NCI-H1092 treated with DMSO at 0.1 percent for 48 hours (cell line): ENCODE measurements at regions not wholly inside any gene's neighbourhood (a gene's known extent, or its start where the extent isn't known, plus 50 kb on each side); places are given as distances from the start of the nearest gene placed in this dataset.
A peak's percentile ranks its signal among the peaks of the same experiment; 100 is the strongest.
"Not testable (repeated sequence)": the region's sequence is repeated elsewhere in the genome, so short reads cannot be mapped to it uniquely, and the experiment has no call there.

Experiments used
- DNase-seq: peaks from one replicate; lab custom pipeline; 2025; lab: John Stamatoyannopoulos, UW

DNA sequence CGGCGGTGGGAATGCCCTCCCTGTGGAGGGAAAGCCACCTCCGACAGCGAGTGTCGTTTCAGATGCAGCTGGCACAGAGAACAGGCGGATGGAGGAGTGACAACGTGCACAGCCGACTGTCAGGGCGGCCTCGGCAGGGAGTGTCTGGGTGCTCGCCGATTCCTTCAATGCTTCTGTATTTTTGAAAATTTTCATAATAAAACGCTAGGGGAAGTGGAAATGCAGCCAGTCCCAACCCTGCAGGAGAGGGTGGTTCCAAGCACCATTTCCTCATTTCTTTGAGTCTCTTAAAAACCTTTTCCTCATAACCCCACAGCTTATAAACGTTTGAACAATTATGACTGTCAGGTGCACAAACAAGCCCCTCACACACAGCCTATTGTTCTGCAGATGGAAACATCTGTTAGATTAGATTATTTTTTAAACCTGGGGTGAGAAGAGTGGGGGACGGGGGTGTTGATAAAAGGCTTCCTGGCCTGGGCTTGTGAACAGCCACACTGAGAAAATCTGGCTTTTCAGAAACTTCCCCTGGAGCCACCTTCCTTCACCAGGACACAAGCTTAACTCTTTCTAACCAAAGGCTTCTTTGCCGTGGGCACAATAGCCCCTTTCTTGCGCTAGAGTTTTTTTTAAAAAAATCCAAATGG is 228.9 kb downstream of the ANKRD60 start:
- DNase-seq, result no peak

DNA sequence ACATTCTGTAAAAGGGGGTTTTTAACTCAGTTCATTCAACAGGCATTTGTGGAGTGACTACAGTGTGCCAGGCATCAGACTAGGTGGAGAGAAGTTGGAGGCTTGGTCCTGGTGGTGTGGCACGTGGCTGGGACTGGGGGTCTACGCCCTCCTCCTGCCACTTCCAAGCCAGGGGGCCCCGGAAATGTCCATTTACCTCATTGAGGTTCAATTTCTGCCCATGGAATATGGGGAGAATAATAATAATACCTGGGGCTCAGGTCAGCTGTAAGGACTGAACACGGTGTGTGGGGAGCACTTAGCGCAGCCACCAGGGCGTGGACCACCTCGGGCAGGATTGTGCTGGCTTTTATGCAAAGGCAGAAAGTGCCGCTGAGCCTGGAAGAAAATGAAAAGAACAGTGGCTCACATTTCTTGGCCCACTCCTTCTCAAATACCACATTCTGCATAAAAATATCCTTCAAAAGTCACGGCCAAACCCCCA is 229.4 kb downstream of the ANKRD60 start:
- DNase-seq, result no peak

DNA sequence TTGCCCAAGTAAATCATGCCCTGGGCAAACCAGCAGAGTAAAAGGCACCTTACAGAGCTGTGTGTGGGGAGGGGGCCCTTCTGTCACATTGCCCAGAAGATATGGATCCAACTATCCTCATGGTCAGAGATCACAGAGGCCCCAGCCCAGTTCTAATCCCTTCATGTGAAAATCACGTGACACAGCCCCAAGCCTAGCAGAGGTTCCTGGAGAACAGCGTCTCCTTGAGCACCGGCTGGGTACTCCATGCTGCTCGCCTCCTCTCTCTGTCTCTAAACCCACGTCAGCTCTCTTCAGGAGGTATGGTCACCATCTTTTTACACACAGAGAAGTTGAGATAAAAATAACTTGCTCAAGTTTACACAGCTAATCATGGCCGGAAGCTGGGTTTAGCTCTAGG is 230.2 kb downstream of the ANKRD60 start:
- no peak for DNase-seq

DNA sequence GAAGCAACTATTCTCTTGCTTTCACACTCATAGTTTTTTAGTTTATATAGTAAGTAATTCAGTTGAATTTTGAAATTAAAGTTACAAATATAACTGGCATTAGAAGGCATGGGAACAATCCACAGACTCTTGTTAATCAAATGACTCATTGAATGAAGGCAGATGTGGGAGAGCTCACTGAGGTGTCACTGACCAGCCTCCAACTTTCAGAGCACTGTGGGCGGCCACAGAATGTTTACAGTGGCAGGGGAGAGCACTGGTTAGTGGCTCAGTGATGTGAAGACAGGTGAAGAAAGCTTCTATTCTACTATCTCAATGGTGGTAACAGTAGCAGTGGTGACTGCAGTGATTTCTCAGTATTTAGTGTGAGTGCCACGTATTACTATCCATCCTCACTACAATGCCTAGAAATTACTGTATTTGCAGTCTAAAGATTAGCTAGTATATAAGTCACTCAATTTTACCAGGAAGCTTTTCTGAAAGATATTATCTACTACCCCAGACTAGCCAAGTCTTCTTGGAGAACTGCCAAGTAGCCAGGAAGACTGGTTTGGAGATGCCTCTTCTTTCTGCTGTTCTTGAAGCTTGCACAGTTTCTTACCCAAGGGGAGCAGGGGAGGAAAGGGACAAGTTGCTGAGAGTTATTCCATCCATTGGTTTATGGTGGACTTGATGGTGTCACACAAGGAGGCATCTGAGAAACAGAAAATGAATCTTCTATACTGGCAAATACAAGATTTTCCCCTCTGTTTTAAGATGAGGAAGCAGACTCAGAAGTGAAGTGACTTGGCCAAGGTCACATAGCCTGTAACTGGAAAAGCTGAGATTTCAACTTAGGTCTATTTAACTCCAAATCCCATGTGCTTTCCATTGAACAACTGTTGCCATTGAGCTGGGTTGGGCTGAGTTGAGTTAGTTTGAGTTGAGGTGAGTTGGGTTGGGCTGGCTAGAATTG is 231.2 kb downstream of the ANKRD60 start:
- DNase-seq, result no peak

DNA sequence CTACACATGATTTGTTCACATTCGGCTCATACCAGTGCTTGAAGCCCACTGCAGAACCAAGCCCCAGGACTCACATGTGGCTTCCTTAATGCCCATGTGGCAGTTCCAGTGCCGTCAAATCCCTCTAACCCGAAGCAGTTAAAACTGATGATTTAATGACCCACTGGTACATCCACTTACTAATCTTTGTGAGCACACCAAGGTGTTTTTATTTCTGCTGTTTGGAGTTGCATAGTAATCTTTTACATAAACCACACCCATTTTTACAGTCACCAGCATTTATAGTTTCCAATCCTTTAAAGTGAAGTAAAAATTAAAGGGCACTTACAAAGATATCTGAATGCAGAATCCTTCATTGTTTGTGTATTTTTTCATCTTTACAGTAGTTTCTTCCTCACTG is 232.0 kb downstream of the ANKRD60 start:
- no peak for DNase-seq

DNA sequence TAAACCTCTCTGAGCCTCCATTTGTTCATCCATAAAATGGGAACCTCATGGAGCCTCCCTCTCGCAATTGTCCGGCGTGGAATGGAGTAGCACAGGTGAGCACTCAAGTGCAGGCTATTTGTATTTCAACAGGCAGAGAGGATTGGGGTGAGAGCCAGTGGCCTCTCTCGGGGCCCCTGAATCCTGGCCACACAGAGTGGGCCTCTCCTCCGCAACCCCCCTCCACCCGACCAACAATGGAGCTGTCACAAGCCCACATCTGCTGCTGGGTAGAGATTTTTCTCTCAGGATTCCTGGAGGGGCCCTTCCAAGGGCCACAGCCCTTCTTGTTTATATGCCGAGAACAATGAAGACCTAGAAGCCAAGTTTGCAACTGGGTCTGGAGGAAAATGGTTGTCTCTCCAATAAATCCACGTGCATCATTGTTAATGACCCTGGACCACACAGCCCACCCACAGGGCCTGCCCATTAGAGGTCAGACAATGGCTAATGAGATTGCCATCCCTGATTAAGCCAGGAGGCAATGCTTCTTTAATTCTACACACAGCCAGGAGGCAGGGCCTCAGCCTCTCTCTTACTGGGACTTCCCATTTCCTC is 233.0 kb downstream of the ANKRD60 start:
- DNase-seq, result no peak

DNA sequence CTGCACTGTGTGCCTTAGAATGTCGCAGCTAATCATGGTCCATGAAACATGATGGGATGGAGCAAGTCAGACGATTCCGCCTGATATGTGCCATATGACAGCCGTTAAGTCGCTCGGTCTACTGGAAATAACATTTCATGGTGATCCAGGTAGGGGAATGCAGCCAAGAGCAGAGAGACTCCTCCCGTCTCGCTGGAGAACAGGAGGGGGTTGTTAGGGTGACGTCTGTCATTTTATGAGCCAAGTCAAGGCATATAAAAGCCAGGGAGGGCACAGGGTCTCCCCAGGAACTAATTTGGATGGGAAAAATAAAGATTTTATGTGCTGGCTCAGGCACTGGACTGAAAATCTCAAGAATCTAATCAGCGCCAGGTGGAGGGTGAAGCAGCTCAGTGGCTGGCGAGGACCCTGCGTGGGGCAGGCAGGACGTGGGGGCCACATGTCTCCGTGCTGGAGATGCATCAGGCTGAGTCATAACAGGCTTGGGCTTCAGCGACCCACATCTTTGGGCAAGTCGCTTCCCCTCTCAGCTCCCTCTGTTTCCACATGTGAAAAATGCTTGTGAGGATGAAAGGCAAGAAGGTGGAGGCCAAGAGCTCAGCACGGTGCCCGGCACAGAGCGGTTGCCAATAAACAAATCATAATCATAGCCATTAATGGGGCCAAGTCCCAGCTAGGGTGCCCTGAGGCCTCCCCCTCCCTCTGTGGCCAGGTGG is 234.6 kb downstream of the ANKRD60 start:
- DNase-seq, result peak; percentile 26

DNA sequence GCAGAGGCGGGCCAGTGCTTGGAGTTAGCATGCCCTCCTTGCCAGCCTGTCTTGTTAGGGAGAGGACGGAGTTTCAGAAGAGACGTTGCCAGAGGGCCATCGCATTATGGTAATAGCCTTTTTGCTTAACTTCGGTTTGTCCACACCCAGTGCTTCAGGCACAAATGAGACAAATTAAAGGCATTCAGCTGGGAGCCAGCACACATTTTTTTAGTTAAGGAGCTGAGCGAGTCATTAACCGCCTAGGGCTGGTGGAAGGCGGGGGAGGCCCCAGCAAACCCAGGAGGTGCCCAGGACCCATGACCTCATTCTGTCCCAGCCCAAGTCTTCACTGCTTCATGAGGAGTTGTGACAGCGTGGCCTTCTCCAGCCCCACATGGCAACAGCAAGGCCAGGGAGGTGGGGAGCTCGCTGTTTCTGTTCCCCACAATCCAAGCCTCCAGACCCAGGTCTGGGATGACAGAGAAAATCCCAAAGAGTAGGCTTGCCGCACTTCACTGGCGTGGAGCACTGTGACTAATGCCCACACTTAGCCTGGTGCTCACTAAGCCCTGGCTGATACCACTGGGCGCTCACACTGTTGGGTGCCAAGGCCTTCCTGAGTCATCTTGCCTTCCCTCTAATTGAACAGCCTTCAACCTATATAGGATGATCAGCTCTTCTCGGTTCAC is 237.1 kb downstream of the ANKRD60 start:
- DNase-seq, result no peak

DNA sequence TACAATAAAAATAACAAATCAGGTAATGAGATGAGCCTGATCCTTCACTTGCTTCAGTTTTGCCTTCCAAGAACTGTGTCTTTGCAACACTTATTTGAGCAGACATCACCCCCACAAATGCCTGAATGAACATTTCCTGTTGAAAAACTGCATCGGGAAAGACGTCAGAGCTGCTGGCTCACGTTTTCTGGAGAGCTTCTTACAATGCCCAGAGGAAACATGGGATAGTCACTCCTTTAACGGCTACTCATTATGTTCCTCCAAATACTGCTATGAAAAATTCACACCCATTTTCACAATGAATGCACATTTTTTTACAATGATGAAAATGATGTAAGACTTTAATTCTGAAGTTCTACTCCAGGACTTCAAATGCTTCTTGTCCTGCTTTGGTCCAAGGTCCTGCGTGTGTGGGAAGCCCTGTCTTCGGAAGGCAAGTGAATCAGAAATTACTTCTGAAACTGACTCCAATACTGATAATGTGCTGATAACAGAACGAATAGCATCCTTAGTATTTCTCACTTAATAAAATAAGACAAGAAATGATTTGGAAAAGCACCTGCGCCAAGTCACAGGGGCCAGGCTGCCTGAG is 238.0 kb downstream of the ANKRD60 start:
- DNase-seq, result no peak

DNA sequence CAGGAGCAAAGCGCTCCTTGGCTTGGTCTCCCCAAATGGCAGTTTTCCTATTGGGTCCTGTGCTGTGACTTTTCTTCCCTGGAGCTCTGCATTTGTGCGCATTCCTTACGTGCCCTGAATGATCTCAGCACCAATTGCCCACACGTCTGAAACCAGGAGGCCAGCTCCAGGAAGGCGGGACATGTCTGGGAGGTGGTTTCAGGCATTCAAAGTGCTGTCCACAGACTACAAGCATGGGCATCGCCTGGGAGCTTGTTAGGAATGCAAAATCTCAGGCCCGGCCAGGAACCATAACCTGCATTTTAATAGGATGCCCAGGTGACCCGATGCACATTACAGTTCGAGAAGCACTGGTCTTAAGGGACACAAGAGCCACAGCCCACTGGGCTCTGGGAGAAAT is 239.6 kb downstream of the ANKRD60 start:
- DNase-seq, result no peak

DNA sequence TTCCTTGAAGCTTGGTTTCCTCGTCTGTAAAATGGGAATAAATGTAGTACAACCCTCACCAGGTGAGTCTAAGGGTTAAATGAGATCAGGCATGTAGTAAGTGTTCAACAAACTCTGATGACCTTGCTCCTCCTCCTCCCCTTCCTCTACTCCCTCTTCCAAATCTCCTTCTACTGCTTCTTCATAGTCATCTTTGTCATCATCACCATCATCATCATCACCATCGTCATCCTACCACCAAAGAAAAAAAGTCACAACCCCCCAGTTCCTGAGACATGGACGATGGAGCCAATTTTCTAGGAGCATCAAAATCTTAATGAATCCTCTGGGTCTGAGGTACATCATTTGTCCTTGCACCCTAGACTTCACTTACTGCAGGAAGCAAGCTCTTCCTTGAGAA is 240.0 kb downstream of the ANKRD60 start:
- no peak for DNase-seq

DNA sequence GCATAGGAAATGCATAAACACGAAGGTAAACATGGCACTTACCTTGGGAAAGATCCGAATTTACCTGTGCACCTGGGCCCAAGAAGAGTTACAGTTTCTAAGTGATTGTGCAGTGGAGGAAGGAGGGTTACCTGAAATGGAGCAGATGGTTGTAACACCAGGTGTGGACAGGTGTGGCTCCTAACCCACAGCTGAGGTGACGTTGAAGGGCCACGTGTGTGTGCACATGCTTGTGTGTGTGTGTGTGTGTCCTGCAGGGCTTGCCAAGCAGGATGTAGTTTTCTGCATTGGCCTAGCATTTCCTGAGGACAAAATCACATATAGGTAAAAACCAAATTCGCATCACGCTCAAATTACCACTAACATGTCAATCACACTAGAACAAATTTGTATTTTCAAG is 240.8 kb downstream of the ANKRD60 start:
- no peak for DNase-seq

DNA sequence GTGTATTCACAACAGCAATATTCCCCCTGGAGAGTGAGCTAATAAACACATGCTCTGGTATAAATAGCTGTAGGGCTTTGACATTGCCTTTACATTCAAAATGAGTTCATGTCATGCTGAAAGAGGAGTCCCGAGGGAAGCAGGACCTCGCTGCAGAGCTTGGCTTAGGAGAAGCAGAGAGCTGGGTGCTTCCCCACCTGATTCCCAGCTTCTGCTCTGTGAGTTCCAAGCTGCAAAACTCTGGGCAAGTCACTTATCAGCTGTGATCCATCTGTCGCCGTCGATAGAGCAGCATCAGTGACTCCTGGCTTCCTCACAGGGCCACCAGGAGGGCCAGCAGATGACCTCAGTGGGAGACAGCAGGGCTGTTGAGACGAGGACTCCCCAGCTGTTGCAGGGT is 241.8 kb downstream of the ANKRD60 start:
- DNase-seq, result no peak

DNA sequence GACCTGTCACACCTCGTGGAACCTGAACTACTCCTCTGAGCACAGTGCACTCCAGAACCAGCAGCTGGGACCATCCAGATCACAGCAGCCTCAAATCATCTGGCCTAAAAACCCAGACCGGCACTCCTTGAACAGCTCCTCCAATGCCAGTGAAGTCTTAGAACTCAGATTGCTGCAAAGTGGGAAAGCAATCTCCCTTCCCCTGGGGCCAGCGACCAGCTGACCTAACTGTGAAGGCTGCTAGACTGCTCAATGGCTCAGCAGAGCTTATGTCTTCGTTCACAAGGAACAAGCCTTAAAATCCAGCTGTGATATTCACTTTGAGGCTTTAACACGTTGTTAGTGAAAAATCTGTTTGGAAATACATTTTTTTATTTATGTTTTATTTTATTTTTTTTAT is 243.2 kb downstream of the ANKRD60 start:
- no peak for DNase-seq

DNA sequence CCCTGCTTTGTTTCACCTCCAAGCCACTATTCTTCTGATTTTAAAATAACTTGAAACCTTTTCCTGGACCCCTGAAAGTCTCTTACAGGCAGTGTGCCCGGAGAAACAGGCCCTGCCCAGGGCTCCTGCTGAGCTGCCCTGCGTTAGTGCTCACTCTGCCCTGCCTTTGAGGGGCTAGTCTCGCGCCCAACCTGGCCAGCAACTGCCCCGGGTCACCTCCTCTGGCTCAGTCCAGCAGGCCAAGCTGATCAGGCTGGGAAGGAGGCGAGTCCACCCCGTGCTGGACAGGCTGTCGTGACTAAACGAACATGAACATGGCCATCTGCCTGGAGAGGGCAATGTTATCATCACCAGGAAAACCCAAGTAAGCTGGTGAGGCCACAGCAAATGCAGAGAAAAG is 245.4 kb downstream of the ANKRD60 start:
- no peak for DNase-seq

DNA sequence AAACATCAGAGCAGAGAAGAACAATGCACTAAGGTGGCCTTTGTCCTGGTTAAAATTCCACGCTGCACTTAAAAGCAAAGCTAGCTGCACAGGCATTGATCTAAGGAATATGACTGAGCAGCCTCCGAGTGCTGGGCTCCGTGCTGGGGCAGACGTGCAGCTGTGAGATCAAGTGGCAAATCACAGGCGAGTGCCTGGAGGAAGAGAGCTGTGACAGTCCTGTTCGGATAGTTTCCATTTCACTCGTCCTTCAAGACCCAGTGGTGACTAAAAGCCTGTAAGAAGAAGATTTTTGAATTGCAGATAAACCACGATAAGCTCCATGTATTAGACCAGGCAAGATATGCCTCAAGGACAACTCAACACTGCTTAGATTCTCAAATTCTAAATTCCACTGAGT is 247.9 kb downstream of the ANKRD60 start:
- DNase-seq, result no peak

DNA sequence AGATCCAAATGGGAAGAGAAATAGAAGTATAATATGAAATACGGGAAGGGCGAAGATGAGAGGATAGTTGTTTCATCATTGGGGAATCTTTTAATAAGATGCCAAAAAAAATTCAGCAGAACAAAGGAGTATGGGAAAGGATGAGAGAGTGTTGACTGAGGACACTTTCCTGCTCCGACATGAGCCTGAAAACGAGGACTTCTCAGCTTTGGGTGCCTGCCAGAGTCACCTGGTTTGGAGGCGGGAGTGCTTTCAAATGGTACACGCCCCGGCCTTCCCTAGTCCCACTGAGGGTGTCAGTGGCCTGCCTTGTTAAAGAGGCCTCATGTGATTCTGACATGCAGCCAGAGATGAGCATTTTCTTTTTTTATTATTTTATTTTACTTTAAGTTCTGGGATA is 250.9 kb downstream of the ANKRD60 start:
- DNase-seq, result no peak

DNA sequence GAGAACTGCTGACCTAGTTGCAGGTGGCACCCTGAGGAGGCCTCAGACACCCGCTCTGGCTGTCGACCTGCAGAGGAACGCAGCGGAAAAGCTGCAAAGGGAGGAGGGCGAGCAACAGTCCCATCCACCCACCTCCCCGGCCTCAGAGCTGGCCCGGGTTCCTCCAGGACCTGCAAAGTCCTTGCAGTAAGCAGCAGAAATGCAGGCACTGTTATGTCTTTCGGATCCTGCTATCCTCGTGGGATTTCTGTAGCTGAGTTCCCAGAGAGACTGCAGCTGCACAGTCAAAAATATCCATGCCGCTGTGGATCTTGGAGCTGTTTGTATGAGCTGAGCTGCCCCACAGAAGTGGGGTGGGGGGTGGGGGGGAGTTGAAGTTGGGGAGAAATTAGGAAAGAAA is 251.3 kb downstream of the ANKRD60 start:
- no peak for DNase-seq

DNA sequence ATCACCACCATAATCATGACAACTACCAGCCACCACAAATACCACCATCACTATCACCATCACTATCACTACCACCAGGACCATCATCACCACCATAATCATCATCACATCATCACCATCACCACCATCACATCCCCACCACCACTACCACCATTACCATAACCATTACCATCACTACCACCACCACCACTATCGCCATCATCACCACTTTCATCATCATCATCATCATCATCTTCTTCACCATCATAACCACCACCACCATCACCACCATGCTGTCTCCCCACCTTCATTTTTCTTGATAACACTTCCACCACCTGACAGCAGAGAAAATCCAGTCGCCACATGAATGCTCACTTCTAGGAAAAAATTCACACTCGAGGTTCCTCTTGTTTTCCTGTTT is 253.6 kb downstream of the ANKRD60 start:
- no peak for DNase-seq

DNA sequence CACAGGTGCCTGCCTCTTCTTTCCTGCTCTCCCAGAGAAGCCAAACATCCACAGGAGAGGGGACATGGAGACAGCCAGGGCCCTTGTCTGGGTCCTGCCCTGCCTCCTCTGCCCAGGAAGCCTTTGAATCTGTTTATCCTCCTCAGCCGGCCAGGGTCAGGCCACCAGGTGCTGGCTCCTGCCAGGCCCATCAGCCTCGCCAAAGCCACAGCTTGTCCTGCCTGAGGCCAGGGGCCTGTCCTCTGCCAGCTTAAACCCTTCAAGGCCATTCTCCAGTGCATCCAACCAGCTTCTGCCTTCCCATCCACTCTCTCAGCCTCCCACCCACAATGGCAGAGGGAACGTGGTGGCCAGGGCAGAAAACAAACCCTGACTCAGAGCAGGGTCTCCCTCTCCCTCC is 254.6 kb downstream of the ANKRD60 start:
- DNase-seq, result no peak

DNA sequence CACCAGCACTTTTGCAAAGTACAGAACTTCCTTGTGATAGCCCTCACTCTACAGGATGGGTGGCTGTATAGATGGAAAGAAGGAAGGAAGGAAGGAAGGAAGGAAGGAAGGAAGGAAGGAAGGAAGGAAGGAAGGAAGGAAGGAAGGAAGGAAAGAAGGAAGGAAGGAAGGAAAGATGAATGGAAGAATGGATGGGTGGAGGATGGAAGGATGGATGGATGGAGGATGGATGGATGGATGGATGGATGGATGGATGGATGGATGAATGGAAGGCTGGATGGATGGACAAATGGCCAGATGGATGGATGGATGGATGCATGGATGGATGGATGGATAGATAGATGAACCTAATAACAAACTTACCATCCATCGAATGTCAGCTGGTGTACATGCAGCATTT is 256.9 kb downstream of the ANKRD60 start:
- not testable (repeated sequence) for DNase-seq
